Kidney epithelial cell (primary cell): ENCODE measurements at regions not wholly inside any gene's neighbourhood (a gene's known extent, or its start where the extent isn't known, plus 50 kb on each side); places are given as distances from the start of the nearest gene placed in this dataset.

Source experiments
- DNase-seq: peaks from one replicate; pipeline ENCODE4 v3.0.0-alpha.2; 2010; ENCODE audit warnings: low read depth
- H3K27me3 ChIP-seq: 2 replicates; pipeline ENCODE4 v1.6.0; 2011; ENCODE audit warnings: low read length; ENCODE audit not compliant: control insufficient read depth, insufficient read depth
- H3K36me3 ChIP-seq: 2 replicates; pipeline ENCODE4 v1.5.1; 2011; ENCODE audit warnings: low read length; ENCODE audit not compliant: control insufficient read depth, insufficient read depth
- H3K4me3 ChIP-seq: 2 replicates; pipeline ENCODE4 v1.5.1; 2011; ENCODE audit warnings: low read depth, mild to moderate bottlenecking, control low read depth, low read length
- CTCF ChIP-seq: IDR thresholded peaks from 2 replicates; pipeline ENCODE4 v1.5.1; 2011; ENCODE audit warnings: mild to moderate bottlenecking, moderate library complexity, low read length, control low read depth, inconsistent platforms; ENCODE audit not compliant: insufficient read depth, poor library complexity, severe bottlenecking

- Histone ChIP-seq H3K4me3 (no peak overlapping the region), H3K27me3 (no peaks in the 10 kb centered on the region), H3K36me3 (no peaks in the 10 kb centered on the region)
- no peak for DNase-seq
- TF ChIP-seq CTCF: no peak
Measured at GRCh38 chr1:4984841-4985240, 330.4 kb downstream of the AJAP1 start.

GRCh38 chr1:4980211-4980610 lies 325.8 kb downstream of the AJAP1 start:
- Histone ChIP-seq H3K27me3 (no peaks in the 10 kb centered on the region), H3K36me3 (no peaks in the 10 kb centered on the region), H3K4me3 (no peak overlapping the region)
- no peak for TF ChIP-seq CTCF
- no peak for DNase-seq

GRCh38 chr1:4978660-4979390 lies 324.4 kb downstream of the AJAP1 start:
- Histone ChIP-seq H3K36me3 (no peaks in the 10 kb centered on the region), H3K4me3 (no peak overlapping the region), H3K27me3 (no peaks in the 10 kb centered on the region)
- no peak for TF ChIP-seq CTCF
- no peak for DNase-seq

- no peaks in the 10 kb centered on the region for H3K27me3 ChIP-seq
- H3K36me3 ChIP-seq: no peaks in the 10 kb centered on the region
- no peak for DNase-seq
- TF ChIP-seq CTCF: no peak
- no peak overlapping the region for H3K4me3 ChIP-seq
Measured at GRCh38 chr1:4977701-4978100, 323.3 kb downstream of the AJAP1 start.

DNA sequence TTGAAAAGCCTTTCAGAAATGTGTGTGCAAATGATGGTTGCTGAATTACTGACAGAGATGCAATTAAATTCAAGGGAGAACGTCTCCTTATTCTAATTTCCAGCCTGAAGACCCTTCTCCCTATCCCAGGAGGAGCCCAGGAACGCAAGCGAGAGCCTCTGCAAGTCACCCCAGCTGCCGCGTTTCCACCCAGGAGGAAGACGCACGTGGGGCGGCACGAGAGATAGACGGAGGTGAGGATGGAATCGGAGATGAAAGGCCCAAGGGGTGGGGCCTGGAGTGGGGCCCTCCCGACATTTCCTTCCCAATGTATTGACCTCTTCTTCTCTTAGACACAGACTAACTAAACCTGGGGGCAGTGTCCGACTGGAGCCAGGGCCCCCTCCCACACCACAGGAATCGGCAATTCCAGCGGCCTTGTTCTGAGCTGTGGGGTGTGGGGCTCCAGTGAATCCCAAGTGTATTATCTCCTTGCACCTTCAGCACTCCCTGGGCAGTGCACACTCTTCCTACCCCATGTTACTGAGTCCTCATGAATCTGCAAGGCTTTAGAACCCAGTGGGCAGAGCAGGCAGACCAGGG lies 322.5 kb downstream of the AJAP1 start:
- no peaks in the 10 kb centered on the region for H3K36me3 ChIP-seq
- H3K4me3 ChIP-seq: no peak overlapping the region
- no peaks in the 10 kb centered on the region for H3K27me3 ChIP-seq
- DNase-seq: no peak
- no peak for TF ChIP-seq CTCF

DNA sequence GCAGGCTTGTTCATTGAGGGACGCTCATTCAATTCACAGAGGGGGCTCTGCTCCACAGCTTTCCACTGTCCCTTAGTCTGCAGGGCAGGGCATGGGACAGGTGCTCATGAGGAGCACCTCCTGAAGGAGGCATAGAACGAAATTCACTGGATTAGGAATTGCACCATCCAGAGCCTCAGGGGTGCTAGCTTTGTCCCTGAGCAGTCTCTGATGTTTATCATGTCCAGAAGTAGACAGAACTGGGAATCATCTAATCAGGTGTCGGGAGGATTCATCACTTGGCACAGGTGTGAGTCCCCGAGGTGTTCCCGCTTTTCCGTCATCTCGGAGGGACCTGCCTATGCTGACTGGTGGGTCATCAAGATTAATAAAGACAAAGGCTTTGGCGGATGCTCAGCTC lies 321.4 kb downstream of the AJAP1 start:
- Histone ChIP-seq H3K27me3 (no peaks in the 10 kb centered on the region), H3K36me3 (no peaks in the 10 kb centered on the region), H3K4me3 (no peak overlapping the region)
- no peak for DNase-seq
- no peak for TF ChIP-seq CTCF
